Breast epithelium (tissue), 3 donors: ENCODE measurements at regions not wholly inside any gene's neighbourhood (a gene's known extent, or its start where the extent isn't known, plus 50 kb on each side); places are given as distances from the start of the nearest gene placed in this dataset.

Experiments used
- CTCF ChIP-seq, 3 donors: fragments of 450-650 bp; IDR thresholded peaks; one replicate each; pipeline ENCODE4 v1.5.1; 2016 to 2017; ENCODE audit warnings: antibody characterized with exemption in 3 of 3, mild to moderate bottlenecking in 3 of 3, moderate library complexity in 3 of 3
- POLR2AphosphoS5 ChIP-seq, 3 donors: sonication (generic); formaldehyde crosslinking; IDR thresholded peaks; one replicate each; pipeline ENCODE4 v1.6.1; 2017; ENCODE audit warnings: antibody characterized with exemption in 3 of 3

GRCh38 chr12:94845110-94845509, 158.4 kb downstream of the NDUFA12 start:
- TF ChIP-seq POLR2AphosphoS5 (IDR thresholded peaks at IDR 0.05) (no peak), CTCF (IDR thresholded peaks at IDR 0.05) (no peak)
